T-helper 17 cell (primary cell): ENCODE measurements at regions not wholly inside any gene's neighbourhood (a gene's known extent, or its start where the extent isn't known, plus 50 kb on each side); places are given as distances from the start of the nearest gene placed in this dataset.

Experiments used
- ATAC-seq: fragments of 150-1000 bp; cut with Tn5 transposase; 2 replicates; pipeline ENCODE4 v1.10.0; 2021; ENCODE audit warnings: mild to moderate bottlenecking, moderate library complexity
- DNase-seq, 3 donors: peaks; one replicate each; pipeline versions ENCODE4 v3.0.0 to v3.0.0-alpha.2; 2020 to 2021
- H3K9me3 ChIP-seq: one replicate; pipeline ENCODE4 v1.7.0; 2013; ENCODE audit warnings: low read length, mild to moderate bottlenecking; ENCODE audit not compliant: control insufficient read depth, poor library complexity, severe bottlenecking
- H3K27ac Mint-ChIP-seq: one replicate; pipeline ENCODE4 v1.8.0; 2022; ENCODE audit warnings: mild to moderate bottlenecking, moderate library complexity, mixed read lengths
- H3K27me3 Mint-ChIP-seq: one replicate; pipeline ENCODE4 v1.8.0; 2022; ENCODE audit warnings: mixed read lengths
- H3K36me3 Mint-ChIP-seq: one replicate; pipeline ENCODE4 v1.8.0; 2022; ENCODE audit warnings: low read depth, mixed read lengths
- H3K4me1 Mint-ChIP-seq: one replicate; pipeline ENCODE4 v1.8.0; 2022; ENCODE audit warnings: mild to moderate bottlenecking, mixed read lengths
- H3K4me3 Mint-ChIP-seq: one replicate; pipeline ENCODE4 v1.8.0; 2022; ENCODE audit warnings: mild to moderate bottlenecking, moderate library complexity, mixed read lengths

DNA sequence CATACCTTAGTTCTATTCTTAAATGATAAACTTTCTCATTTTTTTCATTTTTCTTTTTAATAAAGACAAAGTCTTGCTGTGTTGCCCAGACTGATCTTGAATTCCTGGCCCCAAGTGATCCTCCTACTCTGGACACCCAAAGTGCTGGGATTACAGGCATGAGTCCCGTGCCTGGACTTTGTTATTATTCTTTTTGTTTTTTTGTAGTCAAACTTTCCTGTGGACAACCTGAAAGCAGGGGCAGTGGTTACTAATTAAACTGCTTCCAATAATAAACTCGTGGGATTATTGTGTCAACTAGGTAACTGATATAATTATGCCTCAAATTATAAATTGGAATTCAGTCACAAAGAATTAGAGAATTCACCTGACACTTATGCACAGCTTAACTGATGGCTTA is 107.8 kb upstream of the RAPGEF2 start:
- no peaks in the 10 kb centered on the region for H3K36me3 Mint-ChIP-seq
- ATAC-seq: no peak
- H3K4me1 Mint-ChIP-seq: no peaks in the 10 kb centered on the region
- H3K9me3 ChIP-seq: no peaks in the 10 kb centered on the region
- no peak overlapping the region for H3K4me3 Mint-ChIP-seq
- no peak for DNase-seq
- no peak overlapping the region for H3K27ac Mint-ChIP-seq
- peaks cover 8% of the 10 kb centered on the region for H3K27me3 Mint-ChIP-seq

DNA sequence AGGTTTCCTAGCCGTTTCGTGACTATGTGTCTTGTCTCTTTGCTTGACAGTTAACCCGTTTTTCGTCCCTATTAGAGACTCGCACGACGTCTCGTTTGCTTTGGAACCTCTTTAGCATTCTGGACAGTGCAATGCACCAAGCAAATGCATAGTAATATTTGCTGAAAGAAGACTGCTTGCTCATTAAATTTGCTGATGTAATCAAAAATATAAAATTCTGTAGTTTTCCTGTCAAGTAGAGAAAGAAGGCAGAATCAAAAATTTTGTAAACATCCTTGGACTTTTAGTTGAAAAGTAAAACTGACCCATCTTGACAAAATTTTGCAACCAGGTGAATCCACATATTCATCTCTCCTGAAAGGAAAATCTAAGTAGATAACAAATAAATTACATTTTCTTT is 106.9 kb upstream of the RAPGEF2 start:
- Mint-ChIP-seq H3K4me3 (no peak overlapping the region), H3K36me3 (no peaks in the 10 kb centered on the region), H3K4me1 (no peaks in the 10 kb centered on the region), H3K27ac (no peak overlapping the region), H3K27me3 (peaks cover 13% of the 10 kb centered on the region)
- H3K9me3 ChIP-seq: no peaks in the 10 kb centered on the region
- DNase-seq (no peak), ATAC-seq (no peak)

DNA sequence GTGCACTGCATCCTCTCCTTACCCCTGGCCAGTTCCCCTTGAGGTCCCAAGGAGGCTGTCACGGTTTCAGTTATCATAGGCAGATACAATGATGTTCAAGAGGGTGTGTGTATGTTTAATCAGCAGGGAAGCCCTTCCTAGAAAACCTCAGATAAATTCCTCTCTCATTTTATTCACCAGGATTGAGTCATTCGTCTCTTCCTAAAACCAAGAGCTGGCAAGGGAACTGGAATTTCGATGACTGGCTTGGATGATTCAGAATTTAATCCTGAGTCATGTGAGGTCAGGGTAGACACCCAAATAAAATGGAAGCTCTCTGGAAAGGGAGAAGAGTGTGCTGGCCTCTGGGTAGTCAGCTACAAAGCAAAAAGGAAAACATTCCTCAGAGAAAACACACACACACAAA is 106.2 kb upstream of the RAPGEF2 start:
- H3K4me3 Mint-ChIP-seq: no peak overlapping the region
- H3K27me3 Mint-ChIP-seq: peaks cover 13% of the 10 kb centered on the region
- H3K9me3 ChIP-seq: no peaks in the 10 kb centered on the region
- no peaks in the 10 kb centered on the region for H3K4me1 Mint-ChIP-seq
- no peak overlapping the region for H3K27ac Mint-ChIP-seq
- H3K36me3 Mint-ChIP-seq: no peaks in the 10 kb centered on the region
- ATAC-seq (no peak), DNase-seq (no peak)

DNA sequence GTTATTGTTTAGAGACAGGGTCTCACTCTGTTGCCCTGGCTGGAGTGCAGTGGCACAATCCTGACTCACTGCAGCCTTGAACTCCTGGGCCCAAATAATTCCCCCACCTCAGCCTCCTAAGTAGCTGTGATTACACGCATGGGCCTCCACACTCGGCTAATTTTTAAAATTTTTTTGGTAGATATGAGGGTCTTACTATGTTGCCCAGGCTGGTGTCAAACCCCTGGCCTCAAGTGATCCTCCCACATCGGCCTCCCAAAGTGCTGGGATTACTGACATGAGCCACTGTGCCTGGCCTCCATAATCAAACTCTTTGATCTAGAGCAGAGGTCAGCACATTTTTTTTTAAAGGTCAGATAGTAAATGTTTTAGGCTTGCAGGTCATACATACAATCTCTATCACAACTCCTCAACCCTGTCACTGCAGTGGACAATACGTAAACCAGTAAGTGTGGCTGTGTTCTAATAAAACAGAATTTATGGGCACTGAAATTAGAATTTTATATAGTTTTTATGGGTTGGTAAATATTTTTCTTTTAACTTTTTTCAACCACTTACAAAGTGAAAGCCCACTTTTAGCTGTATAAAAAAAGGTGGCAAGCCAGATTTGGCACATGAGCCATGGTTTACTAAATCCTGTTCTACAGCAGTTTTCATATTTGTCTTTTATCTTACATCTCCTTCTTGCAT is 105.1 kb upstream of the RAPGEF2 start:
- H3K4me1 Mint-ChIP-seq: peaks cover under 1% of the 10 kb centered on the region
- no peak for ATAC-seq

DNA sequence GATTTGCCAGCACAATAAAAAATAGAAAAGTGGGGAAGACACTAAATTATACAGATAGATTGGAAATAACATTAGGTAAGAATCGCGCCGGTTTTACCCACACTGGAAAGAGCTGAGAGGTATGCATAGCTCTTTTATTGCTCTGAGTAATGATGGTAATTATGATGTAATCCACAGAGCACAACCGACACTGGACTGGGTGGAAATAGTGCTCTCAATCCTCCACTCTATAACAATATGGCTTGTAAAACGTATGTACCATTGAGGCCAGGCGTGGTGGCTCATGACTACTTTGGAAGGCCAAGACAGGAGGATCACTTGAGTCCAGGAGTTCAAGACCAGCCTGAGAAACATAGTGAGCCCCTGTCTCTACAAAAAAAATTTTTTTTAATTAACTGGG is 104.3 kb upstream of the RAPGEF2 start:
- H3K9me3 ChIP-seq: no peaks in the 10 kb centered on the region
- Mint-ChIP-seq H3K4me3 (no peak overlapping the region), H3K27ac (no peak overlapping the region), H3K27me3 (peaks cover 22% of the 10 kb centered on the region), H3K4me1 (peaks cover 7% of the 10 kb centered on the region), H3K36me3 (no peaks in the 10 kb centered on the region)
- no peak for ATAC-seq
- no peak for DNase-seq

More for the DNA sequence above, 105.1 kb upstream of the RAPGEF2 start:
- DNase-seq: no peak
- no peak overlapping the region for H3K4me3 Mint-ChIP-seq
- peaks cover 15% of the 10 kb centered on the region for H3K27me3 Mint-ChIP-seq
- no peak overlapping the region for H3K27ac Mint-ChIP-seq
- no peaks in the 10 kb centered on the region for H3K36me3 Mint-ChIP-seq
- H3K9me3 ChIP-seq: no peaks in the 10 kb centered on the region

DNA sequence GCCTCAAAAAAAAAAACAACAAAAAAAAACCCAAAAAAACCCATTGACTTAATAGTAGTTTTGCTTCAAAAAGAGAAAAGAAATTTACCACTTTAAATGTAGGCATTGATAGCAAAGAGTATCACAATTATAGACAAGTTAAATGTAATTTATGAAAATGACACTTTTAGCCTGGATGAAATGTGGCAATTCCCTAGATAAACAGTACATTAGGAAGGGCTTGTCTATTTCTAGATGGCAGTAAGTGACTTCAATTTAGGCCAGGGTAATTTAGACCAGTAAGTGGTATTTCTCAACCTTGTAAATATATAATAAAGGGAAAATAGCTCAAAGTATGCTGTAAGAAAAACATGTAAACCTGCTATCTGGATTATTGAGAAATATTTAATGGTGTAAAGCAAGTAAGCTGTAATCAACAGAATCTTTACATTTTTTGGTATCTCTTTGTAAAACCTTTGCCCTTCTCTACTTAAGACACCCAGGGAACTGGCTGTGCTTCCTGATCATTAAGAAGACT is 103.7 kb upstream of the RAPGEF2 start:
- H3K4me3 Mint-ChIP-seq: no peak overlapping the region
- peaks cover 18% of the 10 kb centered on the region for H3K27me3 Mint-ChIP-seq
- peaks cover 7% of the 10 kb centered on the region for H3K4me1 Mint-ChIP-seq
- no peak overlapping the region for H3K27ac Mint-ChIP-seq
- H3K36me3 Mint-ChIP-seq: no peaks in the 10 kb centered on the region
- no peak for ATAC-seq
- no peak for DNase-seq
- H3K9me3 ChIP-seq: no peaks in the 10 kb centered on the region

DNA sequence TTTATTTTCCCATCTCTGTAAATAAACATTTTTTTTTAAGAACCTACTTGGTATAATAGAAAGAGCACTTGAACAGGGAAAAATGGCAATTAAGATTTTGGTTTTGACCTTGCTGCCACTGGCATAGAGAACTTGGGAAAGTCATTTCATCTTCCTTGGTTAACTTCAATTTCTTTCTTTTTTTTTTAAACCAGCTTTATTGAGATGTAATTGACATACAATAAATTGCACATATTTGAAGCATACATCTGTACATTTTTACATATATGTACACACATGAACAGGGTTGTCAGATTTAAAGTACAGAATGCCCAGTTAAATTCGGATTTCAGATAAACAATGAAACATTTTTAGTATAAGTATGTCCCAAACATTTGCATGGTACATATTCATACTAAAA is 103.0 kb upstream of the RAPGEF2 start:
- H3K36me3 Mint-ChIP-seq: no peaks in the 10 kb centered on the region
- DNase-seq (no peak), ATAC-seq (no peak)
- peaks cover 14% of the 10 kb centered on the region for H3K27me3 Mint-ChIP-seq
- H3K27ac Mint-ChIP-seq: no peak overlapping the region
- no peaks in the 10 kb centered on the region for H3K9me3 ChIP-seq
- H3K4me1 Mint-ChIP-seq: peaks cover 7% of the 10 kb centered on the region
- H3K4me3 Mint-ChIP-seq: no peak overlapping the region

DNA sequence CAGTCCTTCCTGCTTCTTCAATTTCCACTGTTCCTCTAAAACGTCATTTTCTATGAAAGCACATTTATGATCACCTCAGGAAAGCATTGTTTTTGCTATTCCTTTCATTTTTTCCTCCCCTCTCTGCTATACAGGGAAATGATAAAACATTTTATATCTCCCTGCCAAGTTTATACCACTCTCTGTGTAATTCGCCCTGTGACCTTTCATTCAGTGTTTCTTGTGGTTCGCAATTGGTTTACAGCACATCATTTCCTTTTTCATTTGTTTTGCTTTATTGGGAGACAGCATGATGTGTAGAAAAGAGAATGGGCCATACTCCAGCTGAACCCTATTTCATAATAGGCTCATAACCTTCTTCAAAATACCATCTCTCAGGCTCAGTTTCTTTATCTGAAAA is 99.9 kb upstream of the RAPGEF2 start:
- peaks cover 26% of the 10 kb centered on the region for H3K27me3 Mint-ChIP-seq

DNA sequence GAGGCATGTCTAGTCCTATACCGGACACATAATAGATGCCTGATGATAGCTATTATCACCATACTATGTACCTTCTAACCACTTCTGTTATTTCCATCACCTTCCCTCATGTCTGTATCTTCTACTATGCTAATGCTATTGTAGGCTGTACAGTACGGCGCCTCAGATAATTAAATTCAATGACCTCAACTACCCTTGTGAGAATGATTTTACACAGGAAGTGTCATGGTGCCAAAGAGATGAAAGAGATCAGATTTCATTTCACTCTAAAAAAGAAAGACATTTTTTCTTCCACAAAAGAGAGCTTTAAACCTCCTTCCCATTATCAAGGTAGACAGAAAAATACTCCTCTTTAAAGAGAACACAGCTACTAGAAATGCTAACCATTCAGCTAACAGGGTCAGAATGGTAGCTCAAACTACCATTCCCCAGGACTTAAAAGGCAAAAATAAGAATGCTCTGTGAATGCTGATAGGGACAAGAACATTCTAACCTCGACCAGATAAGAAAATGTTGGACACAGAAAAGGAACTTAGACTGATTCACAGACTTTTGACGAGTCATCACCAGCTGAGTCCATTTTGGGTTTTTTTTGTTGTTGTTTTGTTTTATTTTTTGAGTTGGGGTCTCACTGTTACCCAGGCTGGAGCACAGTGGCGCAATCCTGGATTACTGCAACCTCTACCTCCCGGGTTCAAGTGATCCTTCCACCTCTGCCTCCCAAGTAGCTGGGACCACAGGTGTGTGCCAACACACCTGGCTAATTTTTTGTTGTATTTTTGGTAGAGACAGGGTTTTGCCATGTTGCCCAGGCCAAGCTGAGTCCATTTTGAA is 99.2 kb upstream of the RAPGEF2 start:
- H3K27ac Mint-ChIP-seq: no peak overlapping the region
- no peak for DNase-seq
- H3K4me1 Mint-ChIP-seq: peaks cover 7% of the 10 kb centered on the region
- no peak for ATAC-seq
- H3K9me3 ChIP-seq: no peaks in the 10 kb centered on the region
- no peak overlapping the region for H3K4me3 Mint-ChIP-seq
- no peaks in the 10 kb centered on the region for H3K36me3 Mint-ChIP-seq
- peaks cover 26% of the 10 kb centered on the region for H3K27me3 Mint-ChIP-seq

More for the DNA sequence above, 99.9 kb upstream of the RAPGEF2 start:
- Mint-ChIP-seq H3K4me1 (peaks cover 7% of the 10 kb centered on the region), H3K27ac (no peak overlapping the region), H3K36me3 (no peaks in the 10 kb centered on the region), H3K4me3 (no peak overlapping the region)
- DNase-seq (no peak), ATAC-seq (no peak)
- no peaks in the 10 kb centered on the region for H3K9me3 ChIP-seq

DNA sequence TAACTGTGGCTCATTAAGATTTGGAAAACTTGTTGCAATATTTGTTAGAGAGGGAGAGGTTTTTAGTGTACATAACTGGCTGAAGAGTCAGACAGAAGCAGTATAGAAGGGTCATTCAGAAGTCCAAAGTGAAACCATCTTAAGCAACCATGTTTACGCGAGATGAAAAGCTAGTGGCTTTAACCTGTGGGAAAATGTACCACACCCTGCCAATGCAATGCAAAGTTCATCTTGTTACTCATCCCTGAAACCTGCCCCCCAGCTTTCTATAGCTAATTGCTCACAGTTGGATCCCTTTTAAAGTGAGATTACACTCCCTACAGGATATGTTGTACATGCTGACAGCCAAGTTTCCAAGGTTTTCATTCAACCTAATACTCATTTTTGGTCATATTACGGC is 96.7 kb upstream of the RAPGEF2 start:
- DNase-seq (no peak), ATAC-seq (no peak)
- no peak overlapping the region for H3K4me3 Mint-ChIP-seq
- peaks cover 41% of the 10 kb centered on the region for H3K27me3 Mint-ChIP-seq
- H3K9me3 ChIP-seq: no peaks in the 10 kb centered on the region
- H3K36me3 Mint-ChIP-seq: no peaks in the 10 kb centered on the region
- peaks cover 7% of the 10 kb centered on the region for H3K4me1 Mint-ChIP-seq
- H3K27ac Mint-ChIP-seq: no peak overlapping the region

DNA sequence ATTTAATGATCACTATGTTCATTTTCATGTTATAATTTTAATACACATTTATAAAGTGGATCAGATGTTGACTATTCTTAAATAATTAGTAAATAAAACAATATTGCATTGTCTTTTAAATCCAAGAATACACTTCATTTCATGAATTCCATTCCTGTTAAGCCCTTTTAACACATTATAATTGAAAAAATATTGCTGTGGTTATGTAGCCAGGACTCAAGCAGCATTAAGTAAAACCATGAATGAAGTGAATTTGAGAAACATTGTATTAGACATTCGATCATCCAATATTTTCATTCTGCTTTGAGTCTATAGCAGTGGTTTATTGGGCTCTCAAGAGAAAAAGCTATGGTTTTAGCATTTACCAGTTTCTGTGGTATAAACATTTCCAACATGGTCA is 94.2 kb upstream of the RAPGEF2 start:
- no peak for DNase-seq
- Mint-ChIP-seq H3K27me3 (peaks cover 34% of the 10 kb centered on the region), H3K27ac (no peak overlapping the region), H3K36me3 (no peaks in the 10 kb centered on the region), H3K4me3 (no peak overlapping the region), H3K4me1 (peaks cover under 1% of the 10 kb centered on the region)
- H3K9me3 ChIP-seq: no peaks in the 10 kb centered on the region
- no peak for ATAC-seq

DNA sequence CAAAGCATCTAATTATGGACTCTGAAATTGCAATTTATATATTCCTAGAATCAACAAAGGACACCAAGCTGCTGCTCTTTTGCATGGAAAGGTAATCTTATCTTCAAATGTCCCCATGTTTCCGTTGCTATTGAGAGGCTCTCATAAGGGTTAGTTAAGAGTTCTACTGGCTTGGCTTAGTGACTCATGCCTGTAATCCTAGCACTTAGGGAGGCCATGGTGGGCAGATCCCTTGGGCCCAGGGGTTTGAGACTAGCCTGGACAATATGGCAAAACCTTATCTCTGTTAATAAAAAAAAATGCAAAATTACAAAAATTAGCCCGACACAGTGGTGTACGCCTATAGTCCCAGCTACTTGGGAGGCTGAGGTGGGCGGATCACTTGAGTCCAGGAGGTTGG is 93.4 kb upstream of the RAPGEF2 start:
- ATAC-seq (no peak), DNase-seq (no peak)
- Mint-ChIP-seq H3K27me3 (peaks cover 37% of the 10 kb centered on the region), H3K27ac (no peak overlapping the region), H3K4me1 (peaks cover 2% of the 10 kb centered on the region), H3K4me3 (no peak overlapping the region), H3K36me3 (no peaks in the 10 kb centered on the region)
- no peaks in the 10 kb centered on the region for H3K9me3 ChIP-seq

DNA sequence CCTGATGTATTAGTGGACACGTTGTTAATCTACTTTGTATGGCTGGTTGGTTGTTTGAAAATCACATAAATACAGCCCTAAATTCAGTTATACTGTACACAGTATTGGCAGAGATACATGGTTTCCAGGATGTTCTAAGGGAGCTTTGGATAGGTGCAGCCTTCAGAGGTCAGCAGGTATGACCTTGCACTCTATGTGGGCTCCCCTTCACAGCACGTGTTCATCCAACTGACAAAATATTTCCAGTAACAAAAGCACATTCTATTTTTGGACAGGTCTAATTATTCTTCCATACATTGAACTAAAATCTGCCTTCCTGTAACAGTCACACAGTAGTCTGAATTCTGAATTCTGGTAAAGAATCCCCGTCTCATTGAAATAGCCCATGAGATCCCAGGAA is 92.8 kb upstream of the RAPGEF2 start:
- Mint-ChIP-seq H3K4me1 (peaks cover 2% of the 10 kb centered on the region), H3K27ac (no peak overlapping the region), H3K27me3 (peaks cover 37% of the 10 kb centered on the region), H3K36me3 (no peaks in the 10 kb centered on the region), H3K4me3 (no peak overlapping the region)
- H3K9me3 ChIP-seq: no peaks in the 10 kb centered on the region
- no peak for ATAC-seq
- DNase-seq: no peak
